GM23248 (cell line): ENCODE measurements at regions not wholly inside any gene's neighbourhood (a gene's known extent, or its start where the extent isn't known, plus 50 kb on each side); places are given as distances from the start of the nearest gene placed in this dataset.

ENCODE experiments used
- EZH2 ChIP-seq: fragments of 200-600 bp; sonication (generic); IDR thresholded peaks from 2 replicates; pipeline ENCODE4 v1.6.1; 2018; ENCODE audit warnings: antibody characterized with exemption, mild to moderate bottlenecking; ENCODE audit not compliant: insufficient read depth, poor library complexity, severe bottlenecking
- EZH2phosphoT487 ChIP-seq: fragments of 200-600 bp; sonication (generic); IDR thresholded peaks from 2 replicates; pipeline ENCODE4 v1.6.1; 2018; ENCODE audit warnings: antibody characterized with exemption, moderate library complexity, mild to moderate bottlenecking, low read depth; ENCODE audit not compliant: insufficient read depth

DNA sequence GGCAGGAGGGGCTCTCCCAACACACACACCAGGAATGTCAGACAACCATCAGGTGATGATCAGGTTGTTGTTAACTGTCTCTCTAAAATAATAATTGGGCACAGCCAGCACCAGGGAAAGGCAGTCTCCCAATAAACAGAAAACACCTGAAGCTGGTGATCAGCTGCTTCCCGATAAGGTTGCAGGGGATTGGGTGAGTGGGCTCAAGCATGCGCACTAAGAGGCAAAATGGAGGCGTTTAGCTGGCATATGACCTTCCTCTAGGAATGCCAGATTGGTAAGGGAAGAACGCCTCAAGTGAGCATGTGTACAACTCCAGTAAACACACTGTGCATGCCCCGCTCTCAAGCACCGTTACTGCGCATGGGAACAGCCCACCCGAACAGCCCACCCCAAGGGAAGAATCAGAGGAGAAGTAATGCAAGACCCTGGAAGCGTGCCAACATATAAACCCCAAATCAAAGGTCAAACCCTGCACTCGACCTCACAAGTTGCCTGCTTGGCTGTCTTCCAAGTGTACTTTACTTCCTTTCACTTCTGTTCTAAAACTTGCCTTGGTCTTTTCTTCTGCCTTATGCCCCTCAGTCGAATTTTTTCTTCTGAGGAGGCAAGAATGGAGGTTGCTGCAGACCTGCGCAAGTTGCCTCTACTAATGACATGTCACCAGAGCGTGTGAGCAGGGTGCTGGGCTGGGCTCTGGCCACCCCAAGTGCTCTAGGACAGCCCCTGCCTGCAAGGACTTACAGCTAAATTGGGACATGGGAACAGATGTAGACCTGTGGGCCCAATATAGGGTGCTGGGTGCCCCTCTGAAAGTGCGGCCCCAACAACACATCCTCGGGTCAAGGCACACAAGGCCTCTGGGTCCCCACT is 200.8 kb downstream of the RHOU start:
- no peak for TF ChIP-seq EZH2
- TF ChIP-seq EZH2phosphoT487, result no peak
